ENCODE measurements at regions not wholly inside any gene's neighbourhood (a gene's known extent, or its start where the extent isn't known, plus 50 kb on each side); places are given as distances from the start of the nearest gene placed in this dataset.

DNA sequence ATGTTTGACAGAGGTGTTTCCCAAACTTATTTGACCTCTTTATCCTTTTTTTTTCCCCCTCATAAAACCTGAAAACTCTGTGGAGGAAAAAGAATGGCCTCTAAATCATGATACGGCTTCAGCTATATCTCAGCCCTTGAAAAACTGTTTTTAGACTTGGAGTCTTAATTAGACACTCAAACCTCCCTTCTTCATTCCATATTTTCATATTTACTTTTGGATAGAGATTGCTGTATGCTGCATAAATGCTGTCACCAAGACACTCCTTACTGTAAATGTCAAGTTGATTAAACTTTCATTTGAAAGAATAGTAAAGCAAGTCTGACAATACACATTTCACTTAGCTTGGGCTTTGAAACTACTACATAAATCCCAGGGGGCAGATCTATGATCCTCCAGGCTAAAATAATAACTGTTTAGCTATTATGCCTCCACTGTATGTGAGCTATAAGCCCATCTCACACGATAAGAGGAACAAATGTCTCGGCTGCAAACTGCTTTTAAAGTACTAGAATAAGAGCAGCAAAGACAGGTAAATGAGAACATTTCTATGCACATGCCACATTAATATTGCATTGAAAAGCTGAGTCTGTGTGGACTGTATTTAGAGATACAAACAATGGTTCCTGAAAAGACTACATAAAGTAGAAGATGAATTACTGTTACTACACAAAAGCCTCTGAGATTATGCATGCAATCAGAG, 141.3 kb upstream of the HMGN3 start:
- TF ChIP-seq TAF1 (IDR thresholded peaks at IDR 0.05; ENCODE audit: borderline replicate concordance, insufficient read depth, low read length) (no peak), POLR2AphosphoS5 (IDR thresholded peaks at IDR 0.05; ENCODE audit: low read depth, low read length) (no peak)
- TF ChIP-seq, protein P1, sequence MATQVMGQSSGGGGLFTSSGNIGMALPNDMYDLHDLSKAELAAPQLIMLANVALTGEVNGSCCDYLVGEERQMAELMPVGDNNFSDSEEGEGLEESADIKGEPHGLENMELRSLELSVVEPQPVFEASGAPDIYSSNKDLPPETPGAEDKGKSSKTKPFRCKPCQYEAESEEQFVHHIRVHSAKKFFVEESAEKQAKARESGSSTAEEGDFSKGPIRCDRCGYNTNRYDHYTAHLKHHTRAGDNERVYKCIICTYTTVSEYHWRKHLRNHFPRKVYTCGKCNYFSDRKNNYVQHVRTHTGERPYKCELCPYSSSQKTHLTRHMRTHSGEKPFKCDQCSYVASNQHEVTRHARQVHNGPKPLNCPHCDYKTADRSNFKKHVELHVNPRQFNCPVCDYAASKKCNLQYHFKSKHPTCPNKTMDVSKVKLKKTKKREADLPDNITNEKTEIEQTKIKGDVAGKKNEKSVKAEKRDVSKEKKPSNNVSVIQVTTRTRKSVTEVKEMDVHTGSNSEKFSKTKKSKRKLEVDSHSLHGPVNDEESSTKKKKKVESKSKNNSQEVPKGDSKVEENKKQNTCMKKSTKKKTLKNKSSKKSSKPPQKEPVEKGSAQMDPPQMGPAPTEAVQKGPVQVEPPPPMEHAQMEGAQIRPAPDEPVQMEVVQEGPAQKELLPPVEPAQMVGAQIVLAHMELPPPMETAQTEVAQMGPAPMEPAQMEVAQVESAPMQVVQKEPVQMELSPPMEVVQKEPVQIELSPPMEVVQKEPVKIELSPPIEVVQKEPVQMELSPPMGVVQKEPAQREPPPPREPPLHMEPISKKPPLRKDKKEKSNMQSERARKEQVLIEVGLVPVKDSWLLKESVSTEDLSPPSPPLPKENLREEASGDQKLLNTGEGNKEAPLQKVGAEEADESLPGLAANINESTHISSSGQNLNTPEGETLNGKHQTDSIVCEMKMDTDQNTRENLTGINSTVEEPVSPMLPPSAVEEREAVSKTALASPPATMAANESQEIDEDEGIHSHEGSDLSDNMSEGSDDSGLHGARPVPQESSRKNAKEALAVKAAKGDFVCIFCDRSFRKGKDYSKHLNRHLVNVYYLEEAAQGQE (IDR thresholded peaks at IDR 0.05; ENCODE audit: insufficient read depth in 1 of 2, low read depth in 2 of 2, low read length in 2 of 2), result no peak

Data from PFSK-1 (cell line).